ENCODE measurements at regions not wholly inside any gene's neighbourhood (a gene's known extent, or its start where the extent isn't known, plus 50 kb on each side); places are given as distances from the start of the nearest gene placed in this dataset.

DNA sequence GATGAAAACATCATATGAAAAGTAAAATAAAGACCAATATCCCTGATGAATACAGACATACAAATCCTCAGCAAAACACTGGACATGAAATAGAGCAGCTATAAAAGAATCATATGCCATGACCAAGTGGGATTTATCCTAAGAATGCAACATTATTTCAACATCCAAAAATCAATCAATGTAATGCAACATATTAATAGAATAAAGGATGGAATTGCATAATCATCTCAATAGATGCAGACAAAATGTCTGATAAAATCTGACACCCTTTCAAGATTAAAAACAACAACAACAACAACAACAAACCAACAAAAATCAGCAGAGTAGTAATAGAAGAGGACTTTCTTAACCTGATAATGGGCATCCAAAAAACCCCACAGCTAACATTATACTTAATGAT is 63.8 kb upstream of the IL1R1 start:
- no peak overlapping the region for H3K27ac Mint-ChIP-seq
- DNase-seq (no peak), ATAC-seq (replicated peaks) (no peak)
- no peaks in the 10 kb centered on the region for H3K36me3 Mint-ChIP-seq (ENCODE audit: insufficient read depth)
- H3K27me3 Mint-ChIP-seq: peaks cover 0 to 13% of the 10 kb centered on the region in 2 donors
- H3K9me3 Mint-ChIP-seq: no peaks in the 10 kb centered on the region
- no peak overlapping the region for H3K4me3 Mint-ChIP-seq
- peaks cover 11 to 16% of the 10 kb centered on the region in 2 donors for H3K4me1 Mint-ChIP-seq (ENCODE audit: low read depth in 2 of 2)

DNA sequence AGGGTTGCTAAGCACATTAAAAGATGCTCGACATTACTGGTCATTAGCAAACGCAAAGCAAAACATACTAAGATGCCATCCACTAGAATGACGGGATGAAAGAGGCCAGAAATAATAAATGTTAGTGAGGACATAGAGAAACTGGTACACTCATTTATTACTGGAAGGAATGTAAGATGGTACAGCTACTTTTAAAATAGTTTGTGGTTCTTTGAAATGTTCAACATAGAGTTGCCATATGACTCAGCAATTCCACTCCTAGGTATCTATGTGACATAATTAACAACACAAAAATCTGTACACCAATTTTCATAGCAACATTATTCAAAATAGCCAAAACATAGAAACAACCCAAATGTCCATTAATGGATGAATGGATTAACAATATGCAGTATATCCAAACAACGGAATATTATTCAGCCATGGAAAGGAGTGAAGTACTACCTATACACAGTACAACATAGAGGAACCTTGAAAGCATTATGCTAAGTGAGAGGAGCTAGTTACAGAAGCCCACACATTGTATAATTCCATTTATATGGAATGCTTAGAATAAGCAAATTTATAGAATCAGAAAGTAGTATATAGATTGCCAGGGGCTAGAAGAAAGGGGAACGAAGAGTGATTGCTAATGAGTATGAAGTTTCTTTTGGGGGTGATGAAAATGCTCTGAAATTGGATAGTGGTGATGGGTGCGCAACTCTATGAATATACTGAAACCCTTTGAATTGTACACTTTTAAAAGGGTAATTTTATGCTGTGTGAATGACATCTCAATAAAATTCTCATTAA is 61.9 kb upstream of the IL1R1 start:
- ATAC-seq (replicated peaks): no peak
- Mint-ChIP-seq H3K9me3 (no peaks in the 10 kb centered on the region), H3K4me3 (no peak overlapping the region), H3K27me3 (peaks cover 0 to 13% of the 10 kb centered on the region in 2 donors), H3K36me3 (ENCODE audit: insufficient read depth) (no peaks in the 10 kb centered on the region), H3K4me1 (ENCODE audit: low read depth in 2 of 2) (peaks cover 11 to 16% of the 10 kb centered on the region in 2 donors), H3K27ac (peak overlapping the region in 1 of 2 donors; percentile 1)
- no peak for DNase-seq

DNA sequence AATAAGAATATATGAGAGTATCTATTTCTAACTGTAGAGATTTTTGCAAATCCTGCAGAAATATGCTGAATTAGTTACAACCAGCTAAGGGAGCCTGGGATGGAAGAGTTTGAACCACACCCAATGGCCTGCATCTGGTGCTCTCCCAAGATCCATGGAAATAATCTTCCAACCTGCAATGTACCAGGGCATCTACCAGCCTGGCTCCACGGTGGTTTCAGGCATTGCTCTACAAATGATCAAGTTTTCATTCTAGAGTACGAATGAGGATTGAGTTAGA is 61.4 kb upstream of the IL1R1 start:
- ATAC-seq (replicated peaks) (no peak), DNase-seq (no peak)
- Mint-ChIP-seq H3K4me1 (ENCODE audit: low read depth in 2 of 2) (peaks cover 11 to 16% of the 10 kb centered on the region in 2 donors), H3K4me3 (no peak overlapping the region), H3K9me3 (no peaks in the 10 kb centered on the region), H3K27me3 (peaks cover 0 to 13% of the 10 kb centered on the region in 2 donors), H3K36me3 (ENCODE audit: insufficient read depth) (no peaks in the 10 kb centered on the region), H3K27ac (no peak overlapping the region)

DNA sequence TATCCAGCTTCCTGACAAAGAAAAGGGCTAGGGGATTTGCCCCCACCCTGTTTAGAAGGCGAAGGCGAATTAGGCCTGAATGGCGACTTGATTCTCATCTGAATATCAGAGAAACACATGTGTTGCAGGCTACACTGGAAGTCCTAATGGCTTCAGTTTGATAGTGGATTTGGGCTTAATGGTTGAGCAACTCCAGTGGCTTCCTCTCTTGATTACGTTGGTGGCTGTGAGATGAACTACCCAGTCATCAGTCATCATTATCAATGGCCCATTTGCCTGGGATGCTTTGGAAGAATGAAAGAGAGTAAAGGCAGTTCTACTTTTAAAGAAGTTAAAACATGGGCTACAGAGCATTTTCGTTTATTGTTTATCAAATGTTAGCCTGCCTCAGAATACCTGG is 60.9 kb upstream of the IL1R1 start:
- no peak overlapping the region for H3K27ac Mint-ChIP-seq
- H3K36me3 Mint-ChIP-seq (ENCODE audit: insufficient read depth): no peaks in the 10 kb centered on the region
- DNase-seq (no peak), ATAC-seq (replicated peaks) (no peak)
- H3K27me3 Mint-ChIP-seq: peaks cover 0 to 13% of the 10 kb centered on the region in 2 donors
- H3K9me3 Mint-ChIP-seq: no peaks in the 10 kb centered on the region
- no peak overlapping the region for H3K4me3 Mint-ChIP-seq
- peaks cover 11 to 16% of the 10 kb centered on the region in 2 donors for H3K4me1 Mint-ChIP-seq (ENCODE audit: low read depth in 2 of 2)

DNA sequence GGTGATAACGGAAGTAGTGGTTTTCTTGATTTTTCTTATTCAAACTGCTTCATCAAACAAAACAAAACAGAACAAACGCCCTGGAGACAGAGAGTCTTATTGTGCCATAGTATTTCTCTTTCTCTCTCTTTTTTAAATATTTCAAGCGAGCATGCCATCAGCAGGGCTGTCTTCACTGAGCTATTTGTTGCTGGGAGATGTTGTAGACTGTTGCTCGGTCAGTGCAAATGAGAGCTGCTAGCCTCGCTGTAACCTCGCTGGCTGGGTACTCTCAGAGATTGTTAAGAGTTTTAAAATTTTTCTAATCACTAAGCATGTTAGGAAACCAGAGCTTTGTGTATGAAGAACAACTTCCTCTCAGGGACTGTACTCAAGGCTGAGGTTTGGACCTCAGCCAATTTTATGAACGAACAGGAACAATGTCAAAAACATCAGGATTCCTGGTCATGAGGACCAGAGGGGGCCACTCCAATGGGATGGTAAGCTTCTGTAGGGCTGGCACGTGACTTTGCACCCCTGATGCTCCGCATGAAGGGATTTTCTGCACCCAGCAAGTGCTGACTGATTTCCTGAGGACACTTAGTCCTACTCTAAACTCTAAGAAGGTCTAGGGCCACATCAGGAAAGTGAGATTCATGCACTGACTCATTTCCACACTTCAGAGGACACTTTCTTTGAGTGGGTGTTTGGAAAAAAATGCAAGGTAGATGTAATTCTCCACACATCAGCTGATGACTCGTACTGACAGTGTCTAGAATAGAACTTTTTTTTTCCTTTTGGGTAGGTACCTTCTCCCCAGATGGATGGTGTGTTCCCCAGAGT is 59.8 kb upstream of the IL1R1 start:
- H3K27me3 Mint-ChIP-seq: peaks cover 0 to 6% of the 10 kb centered on the region in 2 donors
- H3K27ac Mint-ChIP-seq: peak overlapping the region; percentile 52 to 53
- H3K4me1 Mint-ChIP-seq (ENCODE audit: low read depth in 2 of 2): peaks cover 11 to 16% of the 10 kb centered on the region in 2 donors
- no peaks in the 10 kb centered on the region for H3K36me3 Mint-ChIP-seq (ENCODE audit: insufficient read depth)
- DNase-seq: peak in 2 of 3 experiments; percentile 4 to 13
- peak; percentile 84 for ATAC-seq (replicated peaks)
- peak overlapping the region; percentile 52 to 71 for H3K4me3 Mint-ChIP-seq
- no peaks in the 10 kb centered on the region for H3K9me3 Mint-ChIP-seq

DNA sequence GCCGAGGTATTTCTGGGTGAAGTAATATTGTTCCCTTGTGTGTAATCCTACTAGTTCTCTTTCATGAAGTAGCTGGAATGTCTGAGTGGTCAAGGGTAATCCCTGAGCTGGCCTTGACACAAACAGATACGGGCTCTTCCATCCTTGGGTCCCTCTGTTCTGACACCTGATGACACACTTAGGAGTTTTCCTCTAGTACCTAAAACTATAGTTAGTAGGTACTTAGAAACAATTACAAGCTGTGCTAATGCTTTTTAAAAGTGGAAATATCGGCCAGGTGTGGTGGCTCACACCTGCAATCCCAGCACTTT is 59.2 kb upstream of the IL1R1 start:
- H3K4me3 Mint-ChIP-seq: no peak overlapping the region

DNA sequence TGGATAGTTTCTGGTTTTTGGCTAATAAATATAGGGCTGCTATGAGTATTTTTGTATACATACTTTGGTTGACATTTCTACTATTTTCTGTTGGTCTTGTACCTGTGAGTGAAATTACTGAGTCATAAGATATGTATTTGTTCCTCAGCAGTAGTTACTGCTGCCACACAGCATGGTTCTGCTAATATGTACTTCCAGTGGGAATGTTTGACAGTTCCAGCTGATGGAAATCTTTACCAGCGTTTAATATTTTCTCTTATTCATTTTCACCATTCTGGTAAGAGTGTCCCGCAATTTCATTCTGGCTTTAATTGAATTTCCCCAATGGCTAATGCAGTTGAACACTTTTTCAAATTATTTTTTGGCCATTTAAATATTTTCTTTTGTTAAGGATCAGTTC is 57.9 kb upstream of the IL1R1 start:
- no peaks in the 10 kb centered on the region for H3K9me3 Mint-ChIP-seq
- H3K27me3 Mint-ChIP-seq: no peaks in the 10 kb centered on the region
- H3K36me3 Mint-ChIP-seq (ENCODE audit: insufficient read depth): no peaks in the 10 kb centered on the region
- H3K27ac Mint-ChIP-seq: no peak overlapping the region
- no peak for ATAC-seq (replicated peaks)
- H3K4me1 Mint-ChIP-seq (ENCODE audit: low read depth in 2 of 2): peaks cover 11 to 16% of the 10 kb centered on the region in 2 donors
- no peak for DNase-seq
- no peak overlapping the region for H3K4me3 Mint-ChIP-seq

More for the DNA sequence above, 59.2 kb upstream of the IL1R1 start:
- Mint-ChIP-seq H3K36me3 (ENCODE audit: insufficient read depth) (no peaks in the 10 kb centered on the region), H3K27ac (peak overlapping the region in 1 of 2 donors; percentile 53), H3K27me3 (peaks cover 0 to 5% of the 10 kb centered on the region in 2 donors), H3K9me3 (no peaks in the 10 kb centered on the region), H3K4me1 (ENCODE audit: low read depth in 2 of 2) (peaks cover 11 to 16% of the 10 kb centered on the region in 2 donors)
- DNase-seq: no peak
- no peak for ATAC-seq (replicated peaks)

DNA sequence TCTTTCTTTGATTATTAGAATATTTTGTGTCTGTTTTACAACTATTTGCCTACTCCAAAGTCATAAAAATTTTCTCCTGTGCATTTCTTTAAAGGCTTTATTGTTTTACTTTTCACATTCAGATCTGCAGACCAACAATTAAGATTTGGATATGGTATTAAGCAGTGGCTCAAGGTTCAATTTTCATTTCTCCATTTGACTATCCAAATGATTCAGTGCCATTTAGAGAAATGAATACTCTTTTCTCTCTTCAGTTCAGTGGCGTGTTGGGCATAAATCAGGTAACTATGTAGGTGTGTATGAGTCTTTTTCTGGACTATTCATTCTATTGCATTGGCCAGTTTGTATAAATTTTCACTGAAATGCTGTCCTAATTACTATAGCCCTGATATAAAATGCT is 57.3 kb upstream of the IL1R1 start:
- no peak for DNase-seq
- H3K27ac Mint-ChIP-seq: no peak overlapping the region
- H3K4me1 Mint-ChIP-seq (ENCODE audit: low read depth in 2 of 2): peaks cover 11 to 16% of the 10 kb centered on the region in 2 donors
- no peaks in the 10 kb centered on the region for H3K27me3 Mint-ChIP-seq
- H3K4me3 Mint-ChIP-seq: no peak overlapping the region
- no peaks in the 10 kb centered on the region for H3K36me3 Mint-ChIP-seq (ENCODE audit: insufficient read depth)
- ATAC-seq (replicated peaks): no peak
- H3K9me3 Mint-ChIP-seq: peaks cover 0 to 2% of the 10 kb centered on the region in 2 donors

DNA sequence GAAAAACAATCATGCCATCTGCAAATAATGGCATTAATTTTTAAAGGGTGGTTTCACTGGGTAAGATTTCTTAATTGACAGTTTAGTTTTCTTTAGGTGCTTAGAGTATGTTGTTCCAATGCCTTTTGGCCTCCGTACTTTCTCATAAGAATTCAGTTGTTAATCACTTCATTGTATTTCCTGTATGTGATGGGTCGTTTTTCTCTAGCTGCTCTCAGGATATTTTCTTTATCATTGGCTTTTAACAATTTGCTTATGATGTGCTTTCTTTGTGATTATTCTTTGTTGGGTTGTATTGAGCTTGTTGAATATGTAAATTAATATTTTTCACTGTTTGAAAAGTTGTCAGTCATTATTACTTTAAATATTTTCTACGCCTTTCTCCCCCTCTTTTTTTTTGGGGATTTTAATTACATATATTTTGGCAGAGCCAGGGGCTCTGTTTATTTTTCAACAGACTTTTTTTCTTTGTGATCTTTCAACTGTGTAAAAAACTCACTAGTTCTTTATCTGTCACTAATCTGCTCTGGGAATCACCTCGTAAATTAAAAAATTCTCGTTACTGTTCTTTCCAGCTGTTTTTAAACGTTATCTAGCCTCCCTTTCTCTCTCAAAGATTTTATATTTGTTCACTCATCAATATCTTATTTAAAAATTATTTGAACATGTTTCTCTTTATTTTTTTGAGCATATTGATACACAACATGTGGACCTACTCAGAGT is 56.2 kb upstream of the IL1R1 start:
- no peak overlapping the region for H3K4me3 Mint-ChIP-seq
- DNase-seq (no peak), ATAC-seq (replicated peaks) (no peak)
- no peaks in the 10 kb centered on the region for H3K36me3 Mint-ChIP-seq (ENCODE audit: insufficient read depth)
- H3K27me3 Mint-ChIP-seq: no peaks in the 10 kb centered on the region
- H3K27ac Mint-ChIP-seq: no peak overlapping the region
- peaks cover 11 to 14% of the 10 kb centered on the region in 2 donors for H3K4me1 Mint-ChIP-seq (ENCODE audit: low read depth in 2 of 2)
- peaks cover 0 to 7% of the 10 kb centered on the region in 2 donors for H3K9me3 Mint-ChIP-seq

DNA sequence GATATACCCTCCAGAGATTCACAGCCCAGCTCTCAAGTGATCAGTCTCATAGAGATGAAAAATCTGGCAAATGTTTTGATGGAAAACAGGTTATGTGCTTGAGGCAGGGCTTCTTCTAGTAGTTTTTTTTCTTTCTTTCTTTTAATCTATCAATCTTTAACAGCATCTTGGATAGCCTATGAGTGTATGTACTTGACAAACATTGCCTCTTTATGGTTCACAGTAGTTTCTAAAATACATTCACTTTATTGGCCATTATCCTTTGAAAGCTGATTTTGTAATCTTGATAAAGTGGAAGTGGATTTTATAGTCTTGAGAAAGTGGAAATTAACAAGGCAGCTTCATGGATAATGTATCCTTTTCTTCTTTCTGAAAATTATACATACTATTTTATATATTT is 51.4 kb upstream of the IL1R1 start:
- Mint-ChIP-seq H3K9me3 (peaks cover 0 to 7% of the 10 kb centered on the region in 2 donors), H3K27ac (no peak overlapping the region)
- DNase-seq: no peak

DNA sequence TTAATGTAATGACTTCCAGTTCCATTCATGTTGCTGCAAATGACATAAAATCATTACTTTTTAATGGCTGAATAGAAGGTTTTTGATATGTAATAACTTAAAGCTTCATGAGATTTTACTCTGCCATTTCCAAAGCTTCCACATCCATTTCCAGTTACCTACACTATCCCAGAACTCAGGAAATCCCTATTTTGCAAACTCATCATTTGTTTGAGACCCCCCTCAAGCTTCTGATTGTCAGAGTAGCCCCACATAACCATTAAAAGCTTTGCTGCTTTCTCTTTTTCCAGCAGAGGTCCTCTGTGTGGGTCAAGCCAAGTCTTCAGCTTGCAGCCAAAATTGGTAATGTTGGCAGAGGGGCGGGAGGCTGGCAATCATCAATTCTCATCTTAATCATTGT is 50.6 kb upstream of the IL1R1 start:
- no peaks in the 10 kb centered on the region for H3K36me3 Mint-ChIP-seq (ENCODE audit: insufficient read depth)
- no peaks in the 10 kb centered on the region for H3K4me1 Mint-ChIP-seq (ENCODE audit: low read depth in 2 of 2)
- H3K4me3 Mint-ChIP-seq: no peak overlapping the region
- no peak for DNase-seq
- H3K9me3 Mint-ChIP-seq: peaks cover 0 to 7% of the 10 kb centered on the region in 2 donors
- H3K27ac Mint-ChIP-seq: no peak overlapping the region
- peaks cover 0 to 20% of the 10 kb centered on the region in 2 donors for H3K27me3 Mint-ChIP-seq
- no peak for ATAC-seq (replicated peaks)

More for the DNA sequence above, 51.4 kb upstream of the IL1R1 start:
- H3K4me3 Mint-ChIP-seq: no peak overlapping the region
- H3K36me3 Mint-ChIP-seq (ENCODE audit: insufficient read depth): no peaks in the 10 kb centered on the region
- ATAC-seq (replicated peaks): no peak
- H3K4me1 Mint-ChIP-seq (ENCODE audit: low read depth in 2 of 2): no peaks in the 10 kb centered on the region
- peaks cover 0 to 17% of the 10 kb centered on the region in 2 donors for H3K27me3 Mint-ChIP-seq

DNA sequence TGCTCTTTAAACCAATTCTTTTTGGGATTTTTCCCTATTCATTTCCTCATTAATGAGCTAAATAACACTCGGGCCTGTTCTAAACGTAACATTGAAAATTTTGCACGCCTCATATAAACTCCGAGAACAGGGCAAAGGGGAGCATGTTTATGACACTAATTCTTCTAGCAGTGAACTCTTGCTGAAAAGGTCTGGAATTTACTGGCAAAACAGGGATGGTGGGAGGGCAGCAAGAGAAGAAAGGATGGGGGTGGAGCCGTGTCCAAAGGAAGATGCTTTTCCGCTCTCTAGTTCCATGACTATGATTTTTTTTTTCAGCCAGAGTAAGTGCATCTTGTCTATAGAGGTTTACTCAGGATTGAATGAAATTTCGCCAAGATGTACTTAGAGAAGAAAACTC is 50.0 kb upstream of the IL1R1 start:
- no peak for DNase-seq
- Mint-ChIP-seq H3K27ac (no peak overlapping the region), H3K4me3 (no peak overlapping the region), H3K4me1 (ENCODE audit: low read depth in 2 of 2) (no peaks in the 10 kb centered on the region), H3K36me3 (ENCODE audit: insufficient read depth) (no peaks in the 10 kb centered on the region), H3K9me3 (peaks cover 0 to 7% of the 10 kb centered on the region in 2 donors), H3K27me3 (peaks cover 0 to 24% of the 10 kb centered on the region in 2 donors)
- no peak for ATAC-seq (replicated peaks)
